CD4-positive, alpha-beta T cell treated with Interleukin-17A for 4 hours (primary cell): ENCODE measurements at regions not wholly inside any gene's neighbourhood (a gene's known extent, or its start where the extent isn't known, plus 50 kb on each side); places are given as distances from the start of the nearest gene placed in this dataset.

Source experiments
- DNase-seq: peaks from one replicate; pipeline ENCODE4 v3.0.0-alpha.2; 2020; ENCODE audit warnings: mixed read lengths

DNA sequence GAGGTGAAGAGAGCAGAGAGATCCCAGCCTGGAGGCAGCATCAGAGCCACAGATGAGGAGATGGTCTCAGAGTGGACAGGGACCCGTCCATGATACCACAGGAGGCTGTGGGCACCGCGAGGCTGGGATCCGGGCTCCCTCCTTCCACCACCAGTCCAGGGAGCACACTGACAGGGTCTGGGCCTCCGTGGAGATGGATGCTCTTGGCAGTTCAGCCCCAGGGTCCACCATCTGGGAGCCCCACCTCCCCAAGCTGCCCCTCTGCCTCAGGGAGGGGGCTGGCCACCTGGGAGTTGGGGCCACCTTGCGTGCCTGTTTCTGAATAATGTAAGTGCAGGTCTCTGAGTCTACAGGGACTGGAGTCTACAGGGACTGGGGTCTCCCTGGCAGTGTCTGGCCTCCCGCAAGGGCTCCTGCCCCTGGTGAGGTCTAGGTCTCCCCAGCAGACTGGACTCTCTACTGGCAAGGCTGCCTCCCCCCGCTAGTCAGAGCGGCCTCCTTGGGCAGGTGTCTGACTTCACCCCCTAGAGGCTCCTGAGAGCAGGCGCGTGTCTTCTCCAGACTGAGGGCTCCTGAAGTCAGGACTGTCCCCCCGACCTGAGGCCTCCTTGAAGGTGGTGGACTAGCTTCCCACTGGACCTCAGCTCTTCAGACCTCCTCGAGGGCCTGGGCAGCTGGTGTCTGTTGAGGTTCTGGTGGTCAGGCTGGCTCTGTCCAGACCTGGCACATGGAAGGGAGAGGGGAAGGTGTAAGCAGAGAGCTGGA is 218.5 kb downstream of the PTPRU start:
- no peak for DNase-seq

- DNase-seq, result no peak
These were observed 217.3 kb downstream of the PTPRU start for GRCh38 chr1:29453502-29454240.

GRCh38 chr1:29452463-29453230 is 216.3 kb downstream of the PTPRU start:
- no peak for DNase-seq

GRCh38 chr1:29451368-29451892 is 215.1 kb downstream of the PTPRU start:
- no peak for DNase-seq

GRCh38 chr1:29450591-29450990 is 214.3 kb downstream of the PTPRU start:
- no peak for DNase-seq

DNA sequence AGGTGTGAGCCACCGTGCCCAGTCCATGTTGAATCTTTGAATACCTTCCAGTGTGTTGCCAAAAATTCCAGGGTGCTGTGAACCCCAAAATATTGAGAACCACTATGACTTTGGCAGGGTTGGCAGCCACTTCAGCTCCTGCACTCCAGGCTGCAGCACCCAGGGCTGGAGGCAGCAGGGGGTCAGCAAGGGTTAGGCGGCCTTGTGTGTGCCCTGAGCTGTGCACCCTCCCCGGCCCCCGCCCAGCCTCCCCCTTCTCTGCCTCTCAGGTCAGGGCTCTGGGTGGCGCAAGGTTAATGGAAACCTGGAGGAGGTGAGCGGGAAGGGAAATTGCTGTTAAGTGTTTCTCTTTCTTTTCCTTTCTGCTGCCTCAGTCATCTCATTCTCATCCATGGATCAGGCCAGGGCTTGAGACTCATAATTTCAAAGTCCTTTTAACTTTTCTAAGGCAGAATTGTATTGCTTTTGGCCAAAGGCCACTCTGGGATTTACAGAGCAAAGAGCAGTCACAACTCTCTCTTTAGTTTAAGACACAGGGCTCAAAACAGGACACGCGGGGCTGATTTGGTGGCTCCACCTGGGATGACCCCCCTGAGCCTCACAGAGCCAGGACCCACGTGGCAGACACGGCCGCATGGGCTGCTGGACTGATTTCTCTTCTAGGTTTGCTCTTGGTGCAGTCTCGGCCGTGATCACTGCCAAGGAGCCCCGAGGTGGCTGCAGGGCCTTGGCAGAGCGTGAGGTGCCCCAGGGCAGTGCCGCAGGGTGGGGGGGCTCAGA is 212.3 kb downstream of the PTPRU start:
- DNase-seq, result no peak

- no peak for DNase-seq
These were observed 211.0 kb downstream of the PTPRU start for GRCh38 chr1:29447368-29447767.

DNA sequence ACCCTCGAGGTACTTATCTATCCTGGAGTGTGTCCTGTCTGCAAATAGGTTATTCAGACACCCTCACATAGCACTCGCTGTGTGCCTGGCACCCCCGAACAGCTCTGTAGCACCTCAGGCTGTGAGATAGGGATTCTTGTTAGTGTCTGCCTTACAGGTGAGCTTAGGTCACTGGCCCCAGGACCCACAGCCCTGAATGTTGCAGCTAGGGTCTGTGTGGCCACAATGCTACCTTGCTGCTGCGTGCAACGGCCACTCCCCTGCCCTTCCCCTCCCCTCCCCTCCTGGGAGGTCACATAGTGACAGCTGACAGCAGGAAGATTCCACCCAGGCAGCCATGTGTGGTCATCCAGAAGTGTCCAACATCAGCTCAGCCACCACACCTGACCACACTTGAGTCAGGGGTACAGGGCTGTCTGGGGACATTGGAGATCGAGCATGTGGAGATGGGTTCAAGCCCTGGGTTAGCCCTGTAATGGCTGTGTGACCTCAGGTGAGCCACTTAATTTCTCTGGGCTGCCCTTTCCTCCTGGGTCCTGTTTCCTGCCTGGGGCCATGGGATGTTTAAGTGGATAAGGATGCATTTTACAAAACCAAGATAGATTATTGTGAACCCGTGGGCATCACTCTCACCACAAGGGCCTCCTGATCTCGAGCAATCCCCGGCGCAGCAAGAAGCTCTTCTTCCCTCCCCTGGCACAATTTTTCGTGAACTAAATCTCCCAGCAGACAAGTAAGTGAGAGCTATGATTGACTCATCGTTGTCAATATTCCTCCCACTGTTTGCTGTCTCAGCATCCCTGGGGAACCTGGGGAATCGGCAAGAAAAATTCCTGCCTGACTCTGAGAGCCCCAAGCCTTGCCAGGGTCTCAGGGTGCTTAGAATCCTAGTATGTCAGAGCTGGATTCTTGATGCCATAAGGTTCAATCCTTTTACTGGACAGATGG is 208.7 kb downstream of the PTPRU start:
- no peak for DNase-seq

GRCh38 chr1:29444081-29444715 is 207.9 kb downstream of the PTPRU start:
- DNase-seq, result no peak

DNA sequence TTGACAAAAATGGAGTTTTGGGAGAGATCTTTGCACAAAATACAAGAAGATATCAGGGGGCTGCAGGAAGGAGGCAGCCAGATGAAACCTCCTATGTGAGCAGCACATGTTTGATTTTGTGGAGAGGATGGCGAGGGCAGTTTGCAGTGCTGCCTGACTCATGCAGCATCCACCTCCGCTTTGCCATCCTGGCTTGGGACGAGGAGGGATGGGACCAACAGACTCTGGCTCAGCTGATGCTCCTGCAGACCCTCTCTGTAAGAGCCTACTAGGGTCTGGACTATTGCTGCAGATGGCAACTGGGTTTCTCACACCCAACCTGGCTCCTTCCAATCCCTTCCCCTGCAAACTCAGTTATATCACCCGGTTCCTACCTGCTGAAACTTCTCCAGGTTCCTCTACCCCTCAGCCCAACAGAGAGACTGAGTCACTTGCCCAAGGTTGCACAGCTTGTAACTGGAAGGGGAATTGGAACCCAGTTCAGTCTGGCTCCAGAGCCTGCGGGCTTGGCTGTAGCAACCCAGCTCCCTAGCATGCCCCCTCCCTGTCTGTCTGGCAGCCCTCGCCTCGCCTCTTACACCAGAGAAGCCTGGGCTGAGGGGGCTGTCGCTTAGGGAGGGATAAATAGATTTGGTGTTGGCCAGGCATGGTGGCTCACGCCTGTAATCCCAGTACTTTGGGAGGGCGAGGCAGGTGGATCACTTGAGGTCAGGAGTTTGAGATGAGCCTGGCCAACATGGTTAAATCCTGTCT is 205.8 kb downstream of the PTPRU start:
- no peak for DNase-seq

DNA sequence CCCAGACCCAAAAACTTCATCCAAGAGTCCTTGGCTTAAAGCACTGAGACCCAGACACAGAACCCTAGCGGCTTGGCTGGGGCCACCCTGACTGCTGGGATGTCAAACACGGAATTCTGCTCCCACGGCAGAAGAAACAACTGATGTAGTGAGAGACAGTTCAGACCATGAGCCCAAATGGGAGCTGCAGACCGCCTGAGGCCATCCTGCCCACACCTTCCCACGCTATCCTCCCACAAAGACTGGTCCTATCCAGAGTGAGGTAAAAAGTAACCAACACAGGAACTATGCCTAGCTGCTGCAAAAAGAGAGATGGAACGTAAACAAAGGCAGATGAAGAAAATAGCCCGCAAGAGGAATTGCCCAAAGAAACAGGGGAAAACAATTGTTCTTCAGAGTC is 203.3 kb downstream of the PTPRU start:
- no peak for DNase-seq

DNA sequence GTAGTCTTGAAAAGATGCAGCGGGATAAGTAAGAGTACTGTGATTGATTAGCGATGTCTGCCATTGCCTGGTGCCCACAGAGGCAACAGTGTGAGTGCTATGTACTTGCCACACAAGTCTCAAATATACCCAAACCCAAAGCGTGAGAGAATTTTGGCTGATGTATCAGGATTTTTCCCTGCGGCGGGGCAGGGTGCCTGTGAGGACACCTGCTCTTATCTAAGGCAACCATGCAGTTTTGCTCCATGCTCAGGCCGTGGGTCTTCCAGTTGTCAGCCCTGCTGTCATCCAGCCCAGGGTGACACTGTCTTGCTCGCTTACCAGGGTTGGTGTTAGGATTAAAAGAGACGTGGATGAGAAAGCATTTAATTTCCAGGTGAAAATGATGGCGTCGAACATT is 202.7 kb downstream of the PTPRU start:
- no peak for DNase-seq

- DNase-seq, result no peak
These were observed 201.6 kb downstream of the PTPRU start for GRCh38 chr1:29437946-29438345.

GRCh38 chr1:29436181-29436785 is 200.0 kb downstream of the PTPRU start:
- no peak for DNase-seq

- DNase-seq, result no peak
These were observed 197.5 kb downstream of the PTPRU start for GRCh38 chr1:29433830-29434229.

- no peak for DNase-seq
These were observed 194.8 kb downstream of the PTPRU start for GRCh38 chr1:29431138-29431537.

- no peak for DNase-seq
These were observed 193.3 kb downstream of the PTPRU start for GRCh38 chr1:29429656-29430055.

DNA sequence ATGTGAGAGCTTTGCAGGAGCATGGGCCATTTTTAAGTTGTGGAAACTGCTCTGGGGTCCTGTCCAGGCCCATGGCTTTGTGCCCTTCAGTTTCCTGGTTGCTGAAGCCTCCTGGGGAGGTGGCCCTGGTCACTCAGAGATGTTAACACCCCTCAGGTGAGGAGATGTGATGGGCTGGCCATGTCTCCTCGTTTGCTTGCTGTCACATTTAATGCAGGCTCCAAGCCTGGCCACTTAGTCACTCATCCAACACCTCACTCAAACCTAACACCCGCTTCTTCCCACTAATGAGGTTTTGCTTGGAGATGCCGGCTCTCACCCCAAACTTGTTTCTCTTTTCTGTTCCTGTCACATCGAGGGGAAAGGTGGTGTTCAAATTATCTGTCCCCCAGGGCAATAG is 192.7 kb downstream of the PTPRU start:
- DNase-seq, result no peak

DNA sequence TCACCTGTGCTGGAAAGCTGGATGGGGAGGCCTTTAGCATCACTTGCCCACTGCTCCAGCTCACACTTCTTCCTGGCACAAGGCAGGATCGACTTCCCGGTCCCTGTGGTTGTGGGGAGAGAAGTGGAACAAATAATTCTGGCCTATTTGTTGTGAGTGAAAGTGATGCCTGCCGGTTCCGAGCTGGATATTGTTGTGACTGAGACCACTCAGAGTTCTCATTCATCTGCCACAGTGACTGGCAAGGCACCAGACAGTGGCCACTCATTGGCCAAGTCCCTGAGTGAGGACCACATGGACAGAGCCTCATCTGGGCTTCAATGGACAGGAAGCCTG is 191.9 kb downstream of the PTPRU start:
- no peak for DNase-seq
